Stimulated activated CD8-positive, alpha-beta memory T cell treated with anti-CD3 and anti-CD28 coated beads, Interleukin-4, amount 100 ng/mL, for 4 hours (primary cell): ENCODE measurements at regions not wholly inside any gene's neighbourhood (a gene's known extent, or its start where the extent isn't known, plus 50 kb on each side); places are given as distances from the start of the nearest gene placed in this dataset.

Experiments used
- DNase-seq, 2 donors: peaks; one replicate each; pipeline ENCODE4 v3.0.0-alpha.2; 2020; ENCODE audit warnings: low read depth in 2 of 2, low spot score in 1 of 2

- no peak for DNase-seq
Measured at GRCh38 chr13:59468396-59468795, 695.3 kb downstream of the DIAPH3 start.

GRCh38 chr13:59471106-59471505, 692.6 kb downstream of the DIAPH3 start:
- no peak for DNase-seq

- DNase-seq = no peak
Measured at GRCh38 chr13:59472134-59472533, 691.6 kb downstream of the DIAPH3 start.

- DNase-seq = no peak
Measured at GRCh38 chr13:59474696-59475095, 689.0 kb downstream of the DIAPH3 start.

GRCh38 chr13:59475911-59476310, 687.8 kb downstream of the DIAPH3 start:
- no peak for DNase-seq

- DNase-seq = no peak
Measured at GRCh38 chr13:59476366-59476765, 687.4 kb downstream of the DIAPH3 start.

- DNase-seq = no peak
Measured at GRCh38 chr13:59477011-59477410, 686.7 kb downstream of the DIAPH3 start.

- no peak for DNase-seq
Measured at GRCh38 chr13:59478908-59479307, 684.8 kb downstream of the DIAPH3 start.

- DNase-seq = no peak
Measured at GRCh38 chr13:59479629-59480028, 684.1 kb downstream of the DIAPH3 start.

- no peak for DNase-seq
Measured at GRCh38 chr13:59480396-59481259, 683.1 kb downstream of the DIAPH3 start.

- DNase-seq = no peak
Measured at GRCh38 chr13:59483501-59484145, 680.1 kb downstream of the DIAPH3 start.

- no peak for DNase-seq
Measured at GRCh38 chr13:59487883-59488282, 675.8 kb downstream of the DIAPH3 start.

- no peak for DNase-seq
Measured at GRCh38 chr13:59488436-59488835, 675.3 kb downstream of the DIAPH3 start.

GRCh38 chr13:59490651-59491050, 673.1 kb downstream of the DIAPH3 start:
- DNase-seq = no peak

- no peak for DNase-seq
Measured at GRCh38 chr13:59492030-59492636, 671.6 kb downstream of the DIAPH3 start.

GRCh38 chr13:59493436-59493965, 670.2 kb downstream of the DIAPH3 start:
- DNase-seq = no peak

- DNase-seq = no peak
Measured at GRCh38 chr13:59494151-59494550, 669.6 kb downstream of the DIAPH3 start.

GRCh38 chr13:59494560-59494970, 669.2 kb downstream of the DIAPH3 start:
- DNase-seq = no peak

- DNase-seq = no peak
Measured at GRCh38 chr13:59495299-59495698, 668.4 kb downstream of the DIAPH3 start.

GRCh38 chr13:59495936-59496512, 667.7 kb downstream of the DIAPH3 start:
- no peak for DNase-seq

GRCh38 chr13:59497621-59498247, 666.0 kb downstream of the DIAPH3 start:
- no peak for DNase-seq
